Astrocyte (in vitro differentiated cells and primary cell): ENCODE measurements at regions not wholly inside any gene's neighbourhood (a gene's known extent, or its start where the extent isn't known, plus 50 kb on each side); places are given as distances from the start of the nearest gene placed in this dataset.
"Not testable (repeated sequence)": the region's sequence is repeated elsewhere in the genome, so short reads cannot be mapped to it uniquely, and the experiment has no call there.

ENCODE experiments used
- DNase-seq: peaks from one replicate; pipeline ENCODE4 v3.0.0-alpha.2; 2010; ENCODE audit warnings: low read depth
- FAIRE-seq: peaks from 2 replicates; lab custom pipeline; 2011; peaks lifted over from hg19 to GRCh38; lab: Jason Lieb, UNC
- H2AFZ ChIP-seq: 2 replicates; pipeline ENCODE4 v1.6.0; 2012; ENCODE audit warnings: low read depth, low read length, inconsistent platforms
- H3K27ac ChIP-seq: 2 replicates; pipeline ENCODE4 v1.5.1; 2011; ENCODE audit warnings: low read depth, low read length, inconsistent platforms
- H3K27me3 ChIP-seq: 2 replicates; pipeline ENCODE4 v1.6.0; 2011; ENCODE audit warnings: low read length, inconsistent platforms; ENCODE audit not compliant: insufficient read depth
- H3K36me3 ChIP-seq: 2 replicates; pipeline ENCODE4 v1.5.1; 2011; ENCODE audit warnings: low read length, inconsistent platforms; ENCODE audit not compliant: insufficient read depth
- H3K4me1 ChIP-seq: 2 replicates; pipeline ENCODE4 v1.5.1; 2011; ENCODE audit warnings: low read length, inconsistent platforms; ENCODE audit not compliant: insufficient read depth
- H3K4me2 ChIP-seq: 2 replicates; pipeline ENCODE4 v1.6.0; 2012; ENCODE audit warnings: low read length, inconsistent platforms
- H3K4me3 ChIP-seq: 2 replicates; pipeline ENCODE4 v1.5.1; 2011; ENCODE audit warnings: low read depth, mild to moderate bottlenecking, low read length, inconsistent platforms; ENCODE audit not compliant: insufficient read depth
- H3K79me2 ChIP-seq: 2 replicates; pipeline ENCODE4 v1.6.0; 2012; ENCODE audit warnings: mild to moderate bottlenecking, low read length, inconsistent platforms; ENCODE audit not compliant: insufficient read depth
- H3K9ac ChIP-seq: 2 replicates; pipeline ENCODE4 v1.6.0; 2012; ENCODE audit warnings: mild to moderate bottlenecking, low read length, inconsistent platforms
- H3K9me3 ChIP-seq: 2 replicates; pipeline ENCODE4 v1.5.1; 2012; ENCODE audit warnings: low read depth, mild to moderate bottlenecking, low read length, inconsistent platforms; ENCODE audit not compliant: insufficient read depth
- H4K20me1 ChIP-seq: 2 replicates; pipeline ENCODE4 v1.6.0; 2012; ENCODE audit warnings: low read length, inconsistent platforms; ENCODE audit not compliant: insufficient read depth
- H3K27ac Mint-ChIP-seq: one replicate; pipeline ENCODE4 v1.8.0; 2021; ENCODE audit warnings: mild to moderate bottlenecking, mixed read lengths; ENCODE audit not compliant: unreplicated experiment
- H3K27me3 Mint-ChIP-seq: one replicate; pipeline ENCODE4 v1.8.0; 2021; ENCODE audit warnings: low read depth, mixed read lengths; ENCODE audit not compliant: unreplicated experiment
- H3K36me3 Mint-ChIP-seq: one replicate; pipeline ENCODE4 v1.8.0; 2021; ENCODE audit warnings: low read depth, mixed read lengths; ENCODE audit not compliant: unreplicated experiment
- H3K4me1 Mint-ChIP-seq: one replicate; pipeline ENCODE4 v1.8.0; 2021; ENCODE audit warnings: low read depth, mixed read lengths; ENCODE audit not compliant: unreplicated experiment
- H3K4me3 Mint-ChIP-seq: one replicate; pipeline ENCODE4 v1.8.0; 2021; ENCODE audit warnings: mild to moderate bottlenecking, moderate library complexity, mixed read lengths; ENCODE audit not compliant: unreplicated experiment
- H3K9me3 Mint-ChIP-seq: one replicate; pipeline ENCODE4 v1.8.0; 2021; ENCODE audit warnings: mild to moderate bottlenecking, mixed read lengths; ENCODE audit not compliant: unreplicated experiment
- EZH2 ChIP-seq: IDR thresholded peaks from 2 replicates; pipeline ENCODE4 v1.6.1; 2012; ENCODE audit warnings: mild to moderate bottlenecking, low read length, inconsistent platforms; ENCODE audit not compliant: insufficient read depth
- TF ChIP-seq, protein P1 (sequence below): IDR thresholded peaks from 2 replicates; pipeline ENCODE4 v1.5.1; 2011; ENCODE audit warnings: low read depth, mild to moderate bottlenecking, inconsistent platforms, low read length, moderate library complexity; ENCODE audit not compliant: insufficient read depth

DNA sequence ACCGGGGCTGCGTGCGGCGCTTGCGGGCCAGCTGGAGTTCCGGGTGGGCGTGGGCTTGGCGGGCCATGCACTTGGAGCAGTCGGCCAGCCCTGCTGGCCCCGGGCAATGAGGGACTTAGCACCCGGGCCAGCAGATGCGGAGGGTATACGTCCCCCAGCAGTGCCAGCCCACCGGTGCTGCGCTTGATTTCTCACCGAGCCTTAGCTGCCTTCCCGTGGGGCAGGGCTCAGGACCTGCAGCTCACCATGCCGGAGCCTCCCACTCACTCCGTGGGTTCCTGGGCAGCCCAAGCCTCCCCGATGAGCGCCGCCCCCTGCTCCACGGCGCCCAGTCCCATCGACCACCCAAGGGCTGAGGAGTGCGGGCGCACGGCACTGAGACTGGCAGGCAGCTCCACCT, 51.4 kb upstream of the INPP4B start:
- H3K79me2 ChIP-seq, H3K27ac ChIP-seq, H2AFZ ChIP-seq, H3K4me1 Mint-ChIP-seq, H3K27me3 ChIP-seq, FAIRE-seq, H3K27me3 Mint-ChIP-seq, H3K36me3 Mint-ChIP-seq, H3K9ac ChIP-seq, H3K27ac Mint-ChIP-seq, H3K9me3 ChIP-seq, H3K4me3 Mint-ChIP-seq, H3K4me1 ChIP-seq, DNase-seq, H3K36me3 ChIP-seq, H4K20me1 ChIP-seq, H3K4me3 ChIP-seq, H3K4me2 ChIP-seq: not testable (repeated sequence)
- peaks cover 18% of the 10 kb centered on the region for H3K9me3 Mint-ChIP-seq

DNA sequence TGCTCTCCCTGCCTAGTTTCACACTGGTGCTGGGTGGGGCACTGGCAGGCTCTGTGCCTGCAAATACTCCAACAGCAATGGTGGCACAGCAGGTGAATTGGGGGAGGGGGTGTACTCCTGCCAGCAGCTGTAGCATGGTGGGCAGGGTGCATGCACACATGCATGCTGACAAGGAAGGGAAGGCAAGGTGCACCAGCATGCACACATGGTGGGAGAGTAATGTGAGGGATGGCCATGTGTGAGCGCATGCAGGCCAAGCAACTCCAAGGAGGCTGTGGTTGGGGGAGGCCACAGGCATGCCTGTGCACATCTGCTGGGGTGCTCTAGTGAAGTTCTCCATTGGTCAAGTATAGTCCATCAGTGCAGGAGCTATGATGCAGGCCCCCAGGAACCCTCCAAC, 54.5 kb upstream of the INPP4B start:
- Histone ChIP-seq H3K27ac (no peak overlapping the region), H4K20me1 (no peaks in the 10 kb centered on the region), H3K9me3 (peaks cover 3% of the 10 kb centered on the region), H3K27me3 (no peaks in the 10 kb centered on the region), H3K79me2 (no peaks in the 10 kb centered on the region), H3K4me3 (no peak overlapping the region), H3K9ac (no peak overlapping the region), H3K4me2 (no peak overlapping the region), H3K4me1 (no peaks in the 10 kb centered on the region), H3K36me3 (no peaks in the 10 kb centered on the region), H2AFZ (no peak overlapping the region)
- H3K4me3 Mint-ChIP-seq = no peak overlapping the region
- H3K27ac Mint-ChIP-seq = no peak overlapping the region
- TF ChIP-seq EZH2 = no peak
- TF ChIP-seq, protein P1, sequence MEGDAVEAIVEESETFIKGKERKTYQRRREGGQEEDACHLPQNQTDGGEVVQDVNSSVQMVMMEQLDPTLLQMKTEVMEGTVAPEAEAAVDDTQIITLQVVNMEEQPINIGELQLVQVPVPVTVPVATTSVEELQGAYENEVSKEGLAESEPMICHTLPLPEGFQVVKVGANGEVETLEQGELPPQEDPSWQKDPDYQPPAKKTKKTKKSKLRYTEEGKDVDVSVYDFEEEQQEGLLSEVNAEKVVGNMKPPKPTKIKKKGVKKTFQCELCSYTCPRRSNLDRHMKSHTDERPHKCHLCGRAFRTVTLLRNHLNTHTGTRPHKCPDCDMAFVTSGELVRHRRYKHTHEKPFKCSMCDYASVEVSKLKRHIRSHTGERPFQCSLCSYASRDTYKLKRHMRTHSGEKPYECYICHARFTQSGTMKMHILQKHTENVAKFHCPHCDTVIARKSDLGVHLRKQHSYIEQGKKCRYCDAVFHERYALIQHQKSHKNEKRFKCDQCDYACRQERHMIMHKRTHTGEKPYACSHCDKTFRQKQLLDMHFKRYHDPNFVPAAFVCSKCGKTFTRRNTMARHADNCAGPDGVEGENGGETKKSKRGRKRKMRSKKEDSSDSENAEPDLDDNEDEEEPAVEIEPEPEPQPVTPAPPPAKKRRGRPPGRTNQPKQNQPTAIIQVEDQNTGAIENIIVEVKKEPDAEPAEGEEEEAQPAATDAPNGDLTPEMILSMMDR = no peak
- H3K4me1 Mint-ChIP-seq = peaks cover 3% of the 10 kb centered on the region
- H3K9me3 Mint-ChIP-seq = peaks cover 5% of the 10 kb centered on the region
- DNase-seq (no peak), FAIRE-seq (no peak)
- H3K27me3 Mint-ChIP-seq = no peaks in the 10 kb centered on the region
- no peaks in the 10 kb centered on the region for H3K36me3 Mint-ChIP-seq

DNA sequence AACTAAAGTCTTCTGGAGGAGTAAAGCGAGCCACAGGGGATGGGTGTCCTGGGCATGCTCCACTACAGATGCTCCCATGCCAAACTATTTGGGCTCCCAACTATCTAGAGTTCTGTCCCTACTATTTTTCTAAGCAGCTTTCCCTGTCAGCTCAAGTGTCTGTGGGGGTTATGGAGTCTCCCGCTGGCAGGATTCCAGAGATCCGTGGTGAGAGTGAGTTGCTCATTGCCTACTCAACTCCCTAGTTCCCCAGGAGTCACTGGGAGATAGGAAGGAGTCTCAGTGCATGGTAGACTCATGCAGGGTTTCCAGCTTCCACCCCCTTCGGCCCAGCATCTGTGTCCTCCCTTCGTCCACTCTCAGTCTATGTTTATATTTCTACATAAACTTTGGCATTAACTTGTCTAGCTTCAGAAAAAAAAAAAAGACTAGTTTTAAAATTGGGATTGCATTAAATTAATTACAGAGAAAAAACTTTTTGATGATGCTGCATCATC, 55.1 kb upstream of the INPP4B start:
- no peaks in the 10 kb centered on the region for H3K27me3 Mint-ChIP-seq
- peaks cover 3% of the 10 kb centered on the region for H3K4me1 Mint-ChIP-seq
- TF ChIP-seq, protein P1 = no peak
- TF ChIP-seq EZH2 = no peak
- Histone ChIP-seq H3K4me3 (no peak overlapping the region), H3K4me1 (no peaks in the 10 kb centered on the region), H2AFZ (no peak overlapping the region), H3K27ac (no peak overlapping the region), H3K9me3 (peaks cover 3% of the 10 kb centered on the region), H3K27me3 (no peaks in the 10 kb centered on the region), H3K79me2 (no peaks in the 10 kb centered on the region), H3K36me3 (no peaks in the 10 kb centered on the region), H4K20me1 (no peaks in the 10 kb centered on the region), H3K4me2 (no peak overlapping the region), H3K9ac (no peak overlapping the region)
- no peak overlapping the region for H3K27ac Mint-ChIP-seq
- peak; percentile 22 for DNase-seq
- H3K36me3 Mint-ChIP-seq = no peaks in the 10 kb centered on the region
- no peak for FAIRE-seq
- no peak overlapping the region for H3K4me3 Mint-ChIP-seq
- peaks cover 5% of the 10 kb centered on the region for H3K9me3 Mint-ChIP-seq

DNA sequence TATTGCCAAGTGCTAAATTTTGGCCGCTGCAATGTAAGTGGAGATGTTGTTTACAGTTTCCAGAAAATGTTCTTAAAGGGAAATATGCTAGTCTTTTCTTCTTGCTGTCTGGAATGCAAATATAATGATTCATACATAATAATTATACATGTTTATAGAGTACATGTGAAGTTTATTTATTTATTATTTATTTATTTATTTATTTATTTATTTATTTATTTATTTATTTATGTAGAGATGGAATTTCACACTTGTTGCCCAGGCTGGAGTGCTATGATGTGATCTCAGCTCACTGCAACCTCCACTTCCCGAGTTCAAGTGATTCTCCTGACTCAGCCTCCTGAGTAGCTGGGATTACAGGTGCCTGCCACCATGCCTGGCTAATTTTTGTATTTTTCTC, 57.5 kb upstream of the INPP4B start:
- not testable (repeated sequence) for H3K36me3 ChIP-seq, DNase-seq

More for the DNA sequence above, 57.5 kb upstream of the INPP4B start:
- H2AFZ ChIP-seq, H3K4me3 Mint-ChIP-seq, H3K36me3 Mint-ChIP-seq, H3K9me3 ChIP-seq, H3K4me2 ChIP-seq, H3K79me2 ChIP-seq, H3K9me3 Mint-ChIP-seq, FAIRE-seq, H3K27me3 Mint-ChIP-seq, H3K4me1 Mint-ChIP-seq, H3K4me1 ChIP-seq, H4K20me1 ChIP-seq, H3K27ac Mint-ChIP-seq, H3K27ac ChIP-seq, H3K4me3 ChIP-seq, H3K9ac ChIP-seq, H3K27me3 ChIP-seq: not testable (repeated sequence)
